DOHH2 (cell line): ENCODE measurements at regions not wholly inside any gene's neighbourhood (a gene's known extent, or its start where the extent isn't known, plus 50 kb on each side); places are given as distances from the start of the nearest gene placed in this dataset.

Experiments
- CTCF ChIP-seq: fragments of 200-600 bp; sonication (generic); IDR thresholded peaks from one replicate; pipeline ENCODE4 v1.5.1; 2014; ENCODE audit warnings: antibody characterized with exemption, mild to moderate bottlenecking, low read depth, low read length; ENCODE audit not compliant: poor library complexity, severe bottlenecking
- EZH2phosphoT487 ChIP-seq: fragments of 200-600 bp; sonication (generic); IDR thresholded peaks from 2 replicates; pipeline ENCODE4 v1.6.1; 2017; ENCODE audit warnings: borderline replicate concordance, mild to moderate bottlenecking, antibody characterized with exemption, low read length, moderate library complexity, mixed read lengths

GRCh38 chr7:116395141-116395791 lies 104.3 kb upstream of the CAV2 start:
- TF ChIP-seq CTCF (no peak), EZH2phosphoT487 (no peak)
